HepG2 (cell line): ENCODE measurements at regions not wholly inside any gene's neighbourhood (a gene's known extent, or its start where the extent isn't known, plus 50 kb on each side); places are given as distances from the start of the nearest gene placed in this dataset.

Experiments used
- ELF1 ChIP-seq: sonication (generic); formaldehyde crosslinking; IDR thresholded peaks from 2 replicates; pipeline ENCODE4 v1.4.0; 2020; ENCODE audit warnings: missing genetic modification reagents
- SP140L ChIP-seq: sonication (generic); formaldehyde crosslinking; IDR thresholded peaks from 2 replicates; pipeline ENCODE4 v1.4.0; 2020; ENCODE audit warnings: missing genetic modification reagents, borderline replicate concordance

DNA sequence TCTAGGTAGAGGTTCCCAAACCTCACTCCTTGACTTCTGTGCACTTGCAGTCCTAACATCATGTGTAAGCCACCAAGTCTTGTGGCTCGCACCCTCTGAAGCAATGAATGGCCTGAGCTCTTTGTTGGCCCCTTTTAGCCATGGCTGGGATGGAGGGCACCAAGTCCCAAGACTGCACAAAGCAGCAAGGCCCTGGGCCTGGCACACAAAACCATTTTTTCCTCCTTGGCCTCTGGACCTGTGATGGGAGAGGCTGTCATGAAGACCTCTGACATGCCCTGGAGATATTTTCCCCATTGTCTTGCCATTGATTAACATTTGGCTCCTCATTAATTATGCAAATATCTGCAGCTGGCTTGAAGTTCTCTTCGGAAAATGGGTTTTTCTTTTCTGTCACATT is 60.3 kb upstream of the MALRD1 start (continued):
- no peak for TF ChIP-seq ELF1 (CRISPR knock-in tag)
- TF ChIP-seq SP140L (CRISPR knock-in tag), result no peak
